Lower lobe of right lung (tissue), 2 donors: ENCODE measurements at regions not wholly inside any gene's neighbourhood (a gene's known extent, or its start where the extent isn't known, plus 50 kb on each side); places are given as distances from the start of the nearest gene placed in this dataset.

Source experiments
- ATAC-seq, 2 donors: fragments of 200-7000 bp; cut with Tn5 transposase; one replicate each; pipeline ENCODE4 v1.9.1; 2020 to 2022; ENCODE audit warnings: mild to moderate bottlenecking in 2 of 2, moderate library complexity in 2 of 2
- DNase-seq: peaks from one replicate; pipeline ENCODE4 v3.0.0-alpha.2; 2020
- H3K27ac ChIP-seq: fragments of 200-600 bp; one replicate; pipeline ENCODE4 v1.8.0; 2022
- H3K27me3 ChIP-seq: fragments of 200-600 bp; one replicate; pipeline ENCODE4 v1.8.0; 2022; ENCODE audit warnings: low read depth
- H3K36me3 ChIP-seq: fragments of 200-600 bp; one replicate; pipeline ENCODE4 v1.8.0; 2022; ENCODE audit warnings: mild to moderate bottlenecking
- H3K4me1 ChIP-seq: fragments of 200-600 bp; one replicate; pipeline ENCODE4 v1.8.0; 2022
- H3K4me3 ChIP-seq: fragments of 200-600 bp; one replicate; pipeline ENCODE4 v1.8.0; 2022; ENCODE audit warnings: mild to moderate bottlenecking
- H3K9me3 ChIP-seq: fragments of 200-600 bp; one replicate; pipeline ENCODE4 v1.8.0; 2022
- intact Hi-C: fragments of 100-400 bp; cut with DNase I; formaldehyde crosslinking; loops from one replicate; pipeline ENCODE4 v1.11.0; 2022
- TF ChIP-seq, protein P1 (sequence below): fragments of 200-600 bp; IDR thresholded peaks from one replicate; pipeline ENCODE4 v1.8.0; 2022; ENCODE audit warnings: antibody characterized with exemption, mild to moderate bottlenecking
- donor health status: DM: no; HTN: yes; CAD: no; lungs with severe emphysema.

DNA sequence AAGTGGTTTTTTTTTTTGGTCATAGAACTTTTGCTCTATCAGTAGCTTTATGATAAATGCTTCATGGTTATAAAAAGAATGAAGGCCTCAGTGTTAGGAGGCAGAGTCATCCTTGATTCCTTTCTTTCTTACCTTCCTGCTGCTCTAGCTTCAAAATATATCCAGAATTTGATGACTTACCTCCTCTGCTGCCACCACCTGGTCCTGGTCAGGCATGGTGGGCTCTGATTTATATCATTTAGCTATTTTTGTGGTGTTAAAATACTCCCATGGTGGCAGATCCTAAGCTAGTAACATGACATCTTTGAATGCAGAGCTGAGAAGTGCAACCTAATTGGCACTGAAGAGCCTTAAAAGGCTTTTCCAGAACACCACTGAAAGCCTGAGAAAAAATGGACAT lies 508.8 kb upstream of the CDH8 start:
- intact Hi-C loops = no loop called here
- Histone ChIP-seq H3K27me3 (no peaks in the 10 kb centered on the region), H3K4me1 (no peaks in the 10 kb centered on the region), H3K36me3 (no peaks in the 10 kb centered on the region), H3K4me3 (no peak overlapping the region), H3K27ac (no peak overlapping the region), H3K9me3 (no peaks in the 10 kb centered on the region)
- TF ChIP-seq, protein P1, sequence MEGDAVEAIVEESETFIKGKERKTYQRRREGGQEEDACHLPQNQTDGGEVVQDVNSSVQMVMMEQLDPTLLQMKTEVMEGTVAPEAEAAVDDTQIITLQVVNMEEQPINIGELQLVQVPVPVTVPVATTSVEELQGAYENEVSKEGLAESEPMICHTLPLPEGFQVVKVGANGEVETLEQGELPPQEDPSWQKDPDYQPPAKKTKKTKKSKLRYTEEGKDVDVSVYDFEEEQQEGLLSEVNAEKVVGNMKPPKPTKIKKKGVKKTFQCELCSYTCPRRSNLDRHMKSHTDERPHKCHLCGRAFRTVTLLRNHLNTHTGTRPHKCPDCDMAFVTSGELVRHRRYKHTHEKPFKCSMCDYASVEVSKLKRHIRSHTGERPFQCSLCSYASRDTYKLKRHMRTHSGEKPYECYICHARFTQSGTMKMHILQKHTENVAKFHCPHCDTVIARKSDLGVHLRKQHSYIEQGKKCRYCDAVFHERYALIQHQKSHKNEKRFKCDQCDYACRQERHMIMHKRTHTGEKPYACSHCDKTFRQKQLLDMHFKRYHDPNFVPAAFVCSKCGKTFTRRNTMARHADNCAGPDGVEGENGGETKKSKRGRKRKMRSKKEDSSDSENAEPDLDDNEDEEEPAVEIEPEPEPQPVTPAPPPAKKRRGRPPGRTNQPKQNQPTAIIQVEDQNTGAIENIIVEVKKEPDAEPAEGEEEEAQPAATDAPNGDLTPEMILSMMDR = no peak
- no peak for ATAC-seq
- DNase-seq = no peak

DNA sequence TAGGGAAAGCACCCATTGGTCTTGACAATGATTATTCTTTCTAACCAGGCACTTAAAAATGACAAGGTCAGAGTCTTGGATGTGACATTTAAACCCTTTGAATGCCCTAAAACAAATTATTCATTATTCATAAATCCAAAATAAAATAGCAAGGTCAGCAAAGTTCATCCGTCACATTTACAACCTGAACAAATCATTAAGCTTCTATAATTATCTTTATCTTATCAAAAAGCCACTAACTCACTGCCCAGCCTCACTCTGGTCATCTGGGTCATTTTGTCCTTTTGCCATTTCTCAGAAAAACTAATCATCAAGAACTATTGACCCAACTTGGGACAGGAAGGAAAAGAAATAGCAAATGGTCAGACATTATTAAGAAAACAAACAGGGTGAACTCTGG lies 507.3 kb upstream of the CDH8 start:
- intact Hi-C loops = no loop called here
- no peak overlapping the region for H3K27ac ChIP-seq
- TF ChIP-seq, protein P1 = no peak
- no peak for DNase-seq
- H3K36me3 ChIP-seq = no peaks in the 10 kb centered on the region
- no peaks in the 10 kb centered on the region for H3K4me1 ChIP-seq
- no peaks in the 10 kb centered on the region for H3K27me3 ChIP-seq
- no peak for ATAC-seq
- H3K4me3 ChIP-seq = no peak overlapping the region
- H3K9me3 ChIP-seq = no peaks in the 10 kb centered on the region

DNA sequence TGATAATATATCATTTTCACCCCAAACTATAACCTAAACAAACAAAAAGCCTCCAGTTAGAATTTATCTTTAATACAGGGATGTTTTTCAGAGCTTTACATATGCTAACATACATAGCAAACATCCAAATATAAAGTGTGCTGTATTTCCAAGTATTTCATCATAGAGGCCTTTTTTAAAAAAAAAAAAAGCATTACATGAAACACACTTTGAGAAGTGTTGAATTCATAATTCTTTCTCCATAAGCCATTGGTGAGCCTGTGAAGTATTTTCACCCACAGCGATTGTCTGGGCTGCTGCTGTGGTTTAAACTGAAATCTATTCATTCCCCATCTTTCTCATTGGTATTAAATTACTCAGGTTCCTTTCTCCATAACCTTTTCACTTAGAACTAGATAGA lies 503.4 kb upstream of the CDH8 start:
- no peaks in the 10 kb centered on the region for H3K9me3 ChIP-seq
- TF ChIP-seq, protein P1 = no peak
- no peak overlapping the region for H3K27ac ChIP-seq
- ATAC-seq = no peak
- H3K4me3 ChIP-seq = no peak overlapping the region
- no peaks in the 10 kb centered on the region for H3K27me3 ChIP-seq
- no peaks in the 10 kb centered on the region for H3K4me1 ChIP-seq
- no peak for DNase-seq
- H3K36me3 ChIP-seq = no peaks in the 10 kb centered on the region
- intact Hi-C loops = no loop called here

DNA sequence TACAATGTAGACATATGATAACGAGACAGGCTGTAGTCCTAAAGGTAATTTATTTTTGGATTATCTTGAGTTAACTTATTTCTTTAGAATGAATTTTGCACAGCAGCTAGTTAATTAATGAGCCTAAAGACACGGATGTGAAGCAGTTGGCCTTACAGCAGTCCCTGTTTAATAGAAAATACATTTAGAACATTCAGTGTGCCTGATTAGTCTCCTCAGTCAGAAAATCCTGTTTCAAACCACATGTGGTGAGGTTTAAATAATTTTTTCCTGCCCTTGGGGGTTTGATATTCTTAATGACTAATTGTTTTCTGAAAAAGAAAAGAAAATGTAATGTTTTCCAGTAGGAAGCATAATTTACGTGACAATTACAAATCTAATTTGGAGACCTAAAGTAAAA lies 494.2 kb upstream of the CDH8 start:
- Histone ChIP-seq H3K27me3 (no peaks in the 10 kb centered on the region), H3K36me3 (no peaks in the 10 kb centered on the region), H3K4me1 (no peaks in the 10 kb centered on the region), H3K9me3 (no peaks in the 10 kb centered on the region), H3K4me3 (no peak overlapping the region), H3K27ac (no peak overlapping the region)
- intact Hi-C loops = no loop called here
- ATAC-seq (no peak), DNase-seq (no peak)
- TF ChIP-seq, protein P1 = no peak

DNA sequence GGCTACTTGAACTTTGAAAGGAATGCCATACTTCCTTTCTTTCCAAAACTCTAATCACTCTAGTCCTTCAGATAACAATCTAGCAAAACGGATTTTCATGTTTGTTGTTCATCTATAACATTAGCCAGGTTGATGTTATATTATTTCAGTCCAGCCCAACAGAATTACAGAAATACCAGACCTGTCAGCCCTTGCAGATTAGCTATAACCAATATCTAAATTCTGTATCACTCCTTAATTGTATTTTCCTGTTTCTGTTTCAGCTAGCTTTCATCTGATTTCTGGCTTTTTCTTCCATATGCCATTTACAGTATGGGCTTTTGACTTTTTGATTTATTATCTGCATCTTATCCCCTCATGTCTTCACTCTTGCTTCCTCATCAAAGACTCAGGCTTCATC lies 479.8 kb upstream of the CDH8 start:
- DNase-seq (no peak), ATAC-seq (no peak)
- Histone ChIP-seq H3K4me3 (no peak overlapping the region), H3K4me1 (no peaks in the 10 kb centered on the region), H3K36me3 (no peaks in the 10 kb centered on the region), H3K9me3 (no peaks in the 10 kb centered on the region), H3K27ac (no peak overlapping the region), H3K27me3 (no peaks in the 10 kb centered on the region)
- intact Hi-C loops = no loop called here
- TF ChIP-seq, protein P1 = no peak

DNA sequence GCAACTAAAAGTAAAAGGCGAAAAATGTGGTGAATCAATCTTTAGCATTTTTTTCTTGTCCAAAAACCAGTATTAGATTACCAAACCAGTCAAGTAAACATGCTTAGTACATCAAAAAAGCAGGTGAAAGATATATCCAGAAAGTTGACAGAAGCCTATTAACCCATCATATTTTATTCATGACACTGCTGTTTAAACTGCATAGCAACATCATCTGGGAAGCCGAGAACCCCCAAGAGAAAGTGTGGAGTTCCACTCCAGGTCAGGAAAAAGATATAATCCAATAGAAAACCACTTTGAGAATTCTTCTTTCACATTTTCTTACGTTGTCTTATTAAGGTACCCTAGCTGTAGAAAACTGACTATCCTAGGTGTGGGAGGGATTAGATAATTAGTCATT lies 466.8 kb upstream of the CDH8 start:
- Histone ChIP-seq H3K27ac (no peak overlapping the region), H3K27me3 (no peaks in the 10 kb centered on the region), H3K4me3 (no peak overlapping the region), H3K9me3 (no peaks in the 10 kb centered on the region), H3K36me3 (no peaks in the 10 kb centered on the region), H3K4me1 (no peaks in the 10 kb centered on the region)
- intact Hi-C loops = no loop called here
- no peak for ATAC-seq
- no peak for DNase-seq
- TF ChIP-seq, protein P1 = no peak
